GM19023 (cell line): ENCODE measurements at regions not wholly inside any gene's neighbourhood (a gene's known extent, or its start where the extent isn't known, plus 50 kb on each side); places are given as distances from the start of the nearest gene placed in this dataset.
"Not testable (repeated sequence)": the region's sequence is repeated elsewhere in the genome, so short reads cannot be mapped to it uniquely, and the experiment has no call there.

Experiments used
- ATAC-seq: cut with Tn5 transposase; IDR thresholded peaks from one replicate; pipeline ENCODE4 v1.9.1; 2021; ENCODE audit warnings: mild to moderate bottlenecking, moderate library complexity; ENCODE audit not compliant: unreplicated experiment

DNA sequence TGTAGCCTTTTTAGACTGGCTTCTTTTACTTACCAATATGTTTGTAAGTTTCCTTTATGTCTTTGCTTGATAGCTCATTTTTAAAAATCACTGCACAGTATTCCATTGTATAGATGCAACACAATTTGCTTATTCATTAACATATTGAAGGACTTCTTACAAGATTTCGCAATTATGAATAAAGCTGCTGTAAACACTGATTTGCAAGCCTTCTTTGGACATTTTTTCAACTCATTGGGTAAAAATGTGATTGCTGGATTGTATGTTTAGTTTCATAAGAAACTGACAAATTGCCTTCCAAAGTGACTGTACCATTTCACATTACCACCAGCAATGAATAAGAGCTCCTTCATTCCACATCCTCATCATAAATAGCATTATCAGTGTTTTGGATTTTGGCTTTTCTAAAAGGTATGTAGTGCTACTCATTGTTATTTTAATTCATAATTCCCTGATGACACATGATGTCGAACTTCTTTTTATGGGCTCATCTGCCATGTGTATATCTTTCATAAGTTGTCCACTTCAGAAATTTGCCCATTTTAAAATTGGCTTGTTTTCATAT lies 80.7 kb downstream of the TFAP2B start:
- ATAC-seq = no peak

DNA sequence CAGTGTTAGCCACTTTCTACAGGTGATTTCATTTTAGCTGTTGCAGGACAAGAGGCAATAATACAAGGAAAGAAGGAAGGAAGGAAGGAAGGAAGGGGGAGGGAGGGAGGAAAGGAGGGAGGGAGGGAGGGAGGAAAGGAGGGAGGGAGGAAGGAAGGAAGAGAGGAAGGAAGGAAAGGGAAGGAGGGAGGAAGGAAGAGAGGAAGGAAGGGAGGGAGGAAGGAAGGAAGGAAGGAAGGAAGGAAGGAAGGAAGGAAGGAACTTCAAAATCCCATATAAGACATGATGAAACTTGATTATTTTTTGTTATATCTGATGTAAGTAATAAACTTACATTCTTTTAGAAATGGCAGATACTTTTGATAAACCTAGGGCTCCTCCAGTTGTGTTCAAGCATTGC lies 83.6 kb downstream of the TFAP2B start:
- no peak for ATAC-seq

DNA sequence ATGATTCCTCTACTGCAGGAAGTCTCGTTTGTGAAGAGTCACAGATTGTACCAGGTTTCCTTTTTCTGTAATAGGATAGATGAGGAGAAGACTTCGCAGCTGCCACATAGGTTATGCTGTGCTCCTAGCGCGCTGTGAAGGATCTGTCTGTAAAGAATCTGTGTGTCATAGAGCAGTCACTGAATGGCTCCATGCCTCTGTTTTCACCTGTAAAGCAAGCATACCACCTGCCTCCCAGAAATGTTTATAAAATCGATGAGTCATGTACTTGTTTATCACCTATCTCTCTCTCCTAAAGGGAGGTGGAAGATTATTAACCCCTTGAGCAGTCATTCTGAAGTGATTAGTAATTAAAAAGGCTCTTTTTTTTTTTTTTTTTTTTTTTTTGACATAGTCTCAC lies 86.6 kb downstream of the TFAP2B start:
- ATAC-seq = no peak

DNA sequence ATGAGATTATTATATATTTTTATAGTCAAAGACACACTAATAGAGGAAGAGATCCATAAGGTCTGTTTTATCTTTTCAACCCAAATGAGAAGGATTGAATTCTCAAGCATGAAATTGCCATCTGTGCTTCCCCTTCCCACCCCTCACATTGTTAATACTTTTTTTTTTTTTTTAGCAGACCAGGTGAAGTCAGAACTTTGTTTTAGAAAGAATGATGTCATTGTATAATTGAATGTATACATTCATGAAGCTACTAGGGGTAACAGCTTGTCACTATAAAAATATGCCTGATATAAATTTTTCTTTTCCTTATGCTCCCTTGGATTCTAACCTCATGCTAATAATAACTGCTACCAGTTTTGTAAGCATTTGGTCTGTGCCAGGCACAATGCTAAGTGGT lies 88.9 kb downstream of the TFAP2B start:
- ATAC-seq = no peak

DNA sequence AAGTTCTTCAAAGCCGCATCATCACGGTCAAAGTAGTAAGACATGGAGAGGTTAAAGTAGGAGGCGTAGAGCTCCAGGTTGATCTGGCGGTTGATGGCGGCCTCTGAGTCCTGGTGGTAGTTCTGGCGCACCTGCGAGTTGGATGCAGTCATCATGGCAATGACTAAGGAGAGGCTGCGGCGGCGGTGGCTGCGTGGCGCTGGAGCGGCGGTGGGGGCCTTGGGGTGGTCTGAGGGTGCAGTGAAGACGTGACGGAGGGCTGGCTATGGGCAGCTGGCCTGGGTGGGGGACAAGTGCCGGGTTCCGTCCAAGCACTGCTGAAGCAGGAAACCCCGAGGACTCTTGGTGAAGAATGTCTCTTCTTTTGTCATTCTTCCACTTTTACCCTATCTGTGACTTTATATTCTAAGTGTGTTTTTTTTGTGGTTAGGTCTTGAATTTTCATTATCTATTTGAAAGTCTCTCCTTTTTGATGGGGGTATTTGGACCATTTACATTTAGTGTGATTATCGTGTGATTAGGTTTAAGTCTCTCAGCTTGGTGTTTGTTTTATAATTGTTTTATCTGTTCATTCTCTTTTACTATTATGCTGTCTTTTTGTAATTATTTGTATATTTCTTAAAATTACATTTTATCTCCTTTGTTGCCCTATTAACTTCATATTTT lies 94.6 kb downstream of the TFAP2B start:
- no peak for ATAC-seq

DNA sequence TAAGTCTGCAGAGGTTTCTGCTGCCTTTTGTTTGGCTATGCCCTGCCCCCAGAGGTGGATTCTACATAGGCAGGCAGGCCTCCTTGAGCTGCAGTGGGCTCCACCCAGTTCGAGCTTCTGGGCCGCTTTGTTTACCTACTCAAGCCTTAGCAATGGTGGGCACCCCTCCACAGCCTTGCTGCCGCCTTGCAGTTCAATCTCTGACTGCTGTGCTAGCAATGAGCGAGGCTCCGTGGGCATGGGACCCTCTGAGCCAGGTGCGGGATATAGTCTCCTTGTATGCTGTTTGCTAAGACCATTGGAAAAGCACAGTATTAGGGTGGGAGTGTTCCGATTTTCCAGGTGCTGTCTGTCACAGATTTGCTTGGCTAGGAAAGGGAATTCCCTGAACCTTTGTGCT lies 102.7 kb downstream of the TFAP2B start:
- ATAC-seq = not testable (repeated sequence)

DNA sequence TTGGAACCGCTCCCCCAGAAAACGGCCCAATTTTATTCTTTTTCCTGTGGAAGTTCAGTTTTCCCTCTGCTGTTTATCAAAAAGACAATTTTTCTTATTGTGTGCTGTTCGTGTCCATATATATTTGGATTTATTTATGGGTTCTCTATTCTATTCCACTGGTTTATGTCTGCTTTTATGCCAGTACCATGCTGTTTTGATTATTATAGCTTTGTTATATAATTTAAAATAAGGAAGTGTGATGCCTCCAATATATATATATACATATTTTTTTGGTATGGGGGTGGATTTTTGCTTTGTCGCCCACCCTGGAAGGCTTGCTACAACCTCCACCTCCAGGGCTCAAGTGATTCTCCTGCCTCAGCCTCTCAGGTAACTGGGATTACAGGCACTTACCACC lies 103.3 kb downstream of the TFAP2B start:
- ATAC-seq = no peak

DNA sequence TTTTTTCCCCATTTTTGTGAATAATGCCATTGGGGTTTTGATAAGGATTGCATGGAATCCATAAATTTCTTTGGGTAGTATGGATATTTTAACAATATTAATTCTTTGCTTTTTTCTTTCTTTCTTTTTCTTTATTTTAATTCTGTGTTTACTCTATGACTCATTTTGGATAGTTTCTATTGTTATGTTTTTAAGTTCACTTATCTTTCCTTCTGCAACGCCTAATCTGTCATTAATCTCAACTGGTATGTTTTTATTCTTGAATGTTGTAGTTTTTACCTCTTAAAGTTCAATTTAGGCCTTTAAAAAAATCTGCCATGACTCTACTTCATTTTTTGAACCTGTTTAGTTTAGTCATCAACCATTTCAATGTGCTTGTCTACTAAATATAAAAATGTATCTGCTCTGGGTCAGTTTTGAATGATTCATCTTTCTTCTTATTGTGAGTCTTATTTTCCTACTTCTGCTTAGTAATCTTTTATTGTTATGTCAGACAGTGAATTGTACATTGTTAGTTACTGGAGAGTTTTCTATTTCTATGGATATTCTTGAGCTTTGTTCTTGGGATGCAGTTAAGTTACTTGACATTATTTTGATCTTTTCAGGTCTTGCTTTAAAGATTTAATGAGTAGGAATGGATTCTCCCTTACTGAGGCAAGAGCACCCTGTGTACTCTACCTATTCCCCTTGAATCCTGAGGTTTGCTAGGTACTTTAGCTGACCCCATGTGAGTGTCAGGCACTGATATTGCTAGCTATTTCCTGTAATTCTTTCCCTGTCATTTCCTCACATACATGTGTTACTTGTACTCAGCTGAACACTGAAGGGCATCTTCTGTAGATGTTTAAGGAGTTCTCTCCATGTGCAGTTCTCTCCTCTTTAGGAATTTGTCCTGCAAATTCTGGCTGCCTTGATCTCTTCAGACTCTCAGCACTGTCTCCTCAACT lies 104.2 kb downstream of the TFAP2B start:
- no peak for ATAC-seq

DNA sequence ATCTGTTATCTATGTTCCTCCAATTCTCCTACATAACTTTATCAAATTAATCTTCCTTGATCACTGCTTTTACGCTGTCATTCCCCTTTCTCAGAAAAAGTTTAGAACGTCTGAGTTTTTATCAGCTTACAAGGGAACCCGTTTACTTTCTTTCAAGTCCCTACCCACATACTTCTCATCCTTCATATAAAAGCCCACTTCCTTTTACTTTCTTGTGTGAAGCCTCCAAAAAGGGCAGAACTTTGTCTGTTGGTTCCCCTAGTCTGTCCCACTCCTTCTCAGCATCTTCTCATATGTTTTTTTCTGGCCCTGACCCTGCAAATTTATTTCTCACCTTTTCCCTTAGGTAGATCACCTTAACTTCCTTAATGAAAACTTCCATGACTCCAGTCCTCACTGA lies 106.1 kb downstream of the TFAP2B start:
- no peak for ATAC-seq

DNA sequence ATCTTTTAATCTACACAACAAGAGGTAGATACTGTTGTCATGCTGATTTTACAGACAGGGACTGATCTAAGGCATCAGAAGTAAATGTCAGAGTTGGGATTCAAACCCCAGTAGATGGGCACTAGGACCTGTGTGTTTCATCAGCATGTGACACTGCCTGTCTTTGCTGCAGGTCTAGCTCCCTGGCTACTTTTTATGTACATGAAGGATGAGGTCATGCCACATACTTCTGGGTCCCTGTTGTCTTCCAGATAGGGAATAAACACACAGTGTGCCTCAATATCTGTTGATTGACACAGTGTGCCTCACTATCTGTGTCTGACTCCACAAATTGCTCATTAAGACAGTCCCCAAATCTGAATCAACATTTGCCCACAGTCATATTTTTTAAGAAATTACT lies 106.9 kb downstream of the TFAP2B start:
- no peak for ATAC-seq

DNA sequence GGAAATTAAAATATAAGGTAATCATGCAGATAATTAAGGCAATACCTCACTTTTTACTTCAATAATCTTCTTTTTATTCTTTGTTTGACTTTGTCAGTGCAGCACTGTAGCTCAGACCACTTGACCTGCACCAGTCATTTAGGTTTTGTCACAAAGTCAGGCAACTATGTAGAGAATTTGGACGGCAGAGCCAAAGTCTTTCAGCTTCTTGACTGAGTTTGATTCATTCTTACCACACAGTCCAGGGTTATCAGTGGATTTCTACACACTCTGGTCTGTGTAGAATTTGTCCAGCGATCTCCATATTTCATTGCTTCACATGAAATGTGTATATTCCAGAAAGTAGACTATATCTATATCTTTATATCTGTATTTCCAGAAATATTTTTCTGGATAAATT lies 107.3 kb downstream of the TFAP2B start:
- ATAC-seq = no peak

DNA sequence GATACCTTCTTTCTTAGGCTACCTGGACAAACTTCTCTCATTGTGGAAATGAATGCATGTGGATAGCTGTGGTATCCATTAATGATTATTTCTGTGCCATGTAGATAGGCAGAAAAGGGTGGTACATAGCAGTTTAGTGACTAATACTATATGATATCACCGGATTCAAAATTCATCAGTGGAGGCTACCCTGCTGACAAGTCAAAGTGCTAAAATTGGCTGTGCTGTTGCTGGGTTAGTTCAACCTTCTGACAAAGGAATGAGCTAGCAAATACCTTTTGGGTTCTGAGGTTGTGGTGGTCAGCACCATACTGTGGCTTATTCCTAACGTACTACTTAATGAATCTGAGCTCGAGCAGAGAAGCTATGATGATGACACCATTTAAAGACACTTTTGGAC lies 109.1 kb downstream of the TFAP2B start:
- ATAC-seq = no peak

DNA sequence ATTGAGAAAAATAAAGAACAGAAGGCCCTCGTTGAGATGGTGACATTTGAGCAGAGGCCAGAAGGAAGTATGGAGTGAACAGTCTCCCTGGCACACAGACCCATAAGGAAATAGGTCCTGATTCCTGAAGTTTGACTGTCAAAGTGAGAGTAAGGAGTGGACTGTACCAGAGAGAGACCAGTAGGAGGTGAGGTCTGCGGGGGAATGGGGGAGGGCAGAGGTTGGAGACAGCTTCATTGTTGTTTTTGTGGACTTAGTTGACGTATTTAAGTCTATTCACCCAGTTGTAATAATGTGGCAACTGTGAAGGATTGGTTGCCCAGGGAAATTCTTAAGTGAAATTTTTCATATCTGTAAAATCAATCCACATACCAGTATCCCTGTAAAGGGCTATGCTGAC lies 110.7 kb downstream of the TFAP2B start:
- no peak for ATAC-seq

DNA sequence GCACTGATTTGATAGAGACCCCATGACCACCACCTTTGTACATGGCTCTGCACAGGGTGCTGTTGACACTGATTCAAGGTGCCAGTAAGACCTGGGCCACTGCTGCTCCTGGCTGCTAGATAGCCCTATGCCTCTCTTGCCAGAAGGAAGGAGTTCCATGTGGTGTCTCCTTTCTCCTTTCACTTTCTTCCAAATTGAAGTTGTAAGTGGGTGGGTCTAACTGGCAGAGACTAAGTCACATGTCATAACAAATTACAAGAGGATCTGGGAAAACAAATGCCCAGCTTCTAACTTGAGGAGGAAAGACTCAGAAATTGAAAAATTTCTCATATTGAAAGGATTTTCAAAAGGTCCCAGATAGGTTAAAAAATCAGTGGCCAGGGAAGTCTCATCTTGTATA lies 116.8 kb downstream of the TFAP2B start:
- no peak for ATAC-seq

DNA sequence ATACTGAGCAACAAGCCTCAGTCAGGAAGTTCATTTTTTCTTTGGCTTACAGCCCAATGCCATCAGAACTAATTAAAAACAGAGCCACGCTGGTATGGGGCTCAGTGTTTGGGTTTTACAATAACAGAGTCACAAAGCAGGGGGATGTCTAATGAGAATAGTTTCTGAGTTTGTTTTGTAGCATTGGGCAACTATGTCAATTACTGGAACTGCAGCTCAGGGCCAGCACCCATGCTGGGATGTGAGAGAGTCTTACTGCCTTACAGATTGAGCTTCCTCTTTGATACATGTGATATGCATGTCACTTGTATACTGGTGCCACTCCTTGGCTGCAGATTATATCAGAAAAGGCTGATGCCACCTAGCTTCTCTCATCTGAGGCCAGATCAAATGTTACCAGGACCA lies 117.6 kb downstream of the TFAP2B start:
- ATAC-seq = no peak

DNA sequence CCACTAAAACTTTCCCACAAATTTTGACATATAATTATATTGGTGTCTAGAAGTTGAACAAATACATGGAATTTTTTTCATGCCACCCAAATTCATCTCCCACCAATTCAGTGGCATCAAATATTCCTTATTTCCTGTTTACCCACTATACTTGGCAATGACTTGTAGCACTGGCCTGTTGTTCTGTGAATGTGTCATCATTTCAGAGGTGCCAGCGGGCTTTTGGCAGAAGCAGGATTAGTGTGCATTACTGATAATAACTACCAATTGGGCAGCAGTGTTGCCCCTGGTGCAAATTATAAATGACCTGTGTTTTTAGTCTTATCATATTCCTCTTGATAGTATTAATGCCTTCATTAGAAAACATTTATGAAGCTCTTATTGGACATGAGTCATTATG lies 121.3 kb downstream of the TFAP2B start:
- ATAC-seq = no peak

DNA sequence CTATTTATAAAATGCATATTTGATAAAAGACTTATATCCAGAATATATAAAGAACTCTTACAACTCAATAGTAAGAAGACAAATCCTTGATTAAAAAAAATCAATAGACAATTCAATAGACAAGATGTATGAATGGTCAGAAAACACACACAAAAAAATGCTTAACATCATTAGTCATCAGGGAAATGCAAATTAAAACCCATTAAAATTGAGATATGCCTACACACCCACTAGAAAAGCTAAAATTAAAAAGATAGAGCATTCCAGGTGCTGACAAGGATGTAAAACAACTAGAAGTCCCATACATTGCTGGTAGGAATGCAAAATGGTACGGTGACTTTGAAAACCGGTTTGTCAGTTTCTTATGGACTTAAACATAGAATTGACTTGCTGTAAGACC lies 127.1 kb downstream of the TFAP2B start:
- no peak for ATAC-seq

DNA sequence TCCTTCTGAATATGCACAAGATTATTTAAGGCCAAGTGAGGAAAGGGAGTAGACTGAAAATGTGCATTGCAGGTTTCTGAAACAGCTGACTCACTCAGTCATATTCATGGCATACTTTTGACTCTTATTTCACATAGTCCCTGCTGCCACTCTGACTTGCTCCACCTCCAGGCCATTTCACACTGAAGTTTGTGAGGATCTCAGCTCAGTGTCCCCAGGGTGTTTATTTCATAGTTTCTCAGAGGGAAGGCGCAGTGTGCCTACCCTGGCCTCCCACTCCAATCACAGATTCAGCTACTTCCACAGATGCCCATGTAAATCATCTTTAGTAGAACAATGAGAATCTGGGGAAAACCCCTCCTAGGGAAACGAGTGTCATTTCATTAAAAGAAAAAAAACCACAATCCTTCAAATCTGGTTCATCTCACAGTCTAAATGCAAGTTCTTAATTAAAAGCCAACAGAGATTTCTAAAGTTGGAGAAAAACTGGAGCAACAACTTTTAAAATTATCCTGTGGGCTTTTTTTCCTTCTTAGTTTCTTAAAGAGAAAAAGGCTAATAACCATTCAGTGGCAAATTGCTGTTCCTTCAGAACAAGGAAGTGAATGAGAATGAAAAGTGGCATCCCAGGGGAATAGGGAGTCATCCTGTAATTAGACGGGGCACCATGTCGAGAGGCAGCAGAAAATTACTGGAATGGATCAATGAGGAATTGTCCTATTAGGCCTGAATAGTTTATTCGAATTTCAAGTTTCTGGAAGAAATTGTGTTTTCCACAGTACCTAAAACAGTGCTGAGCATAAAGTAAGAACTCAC lies 133.6 kb downstream of the TFAP2B start:
- no peak for ATAC-seq

DNA sequence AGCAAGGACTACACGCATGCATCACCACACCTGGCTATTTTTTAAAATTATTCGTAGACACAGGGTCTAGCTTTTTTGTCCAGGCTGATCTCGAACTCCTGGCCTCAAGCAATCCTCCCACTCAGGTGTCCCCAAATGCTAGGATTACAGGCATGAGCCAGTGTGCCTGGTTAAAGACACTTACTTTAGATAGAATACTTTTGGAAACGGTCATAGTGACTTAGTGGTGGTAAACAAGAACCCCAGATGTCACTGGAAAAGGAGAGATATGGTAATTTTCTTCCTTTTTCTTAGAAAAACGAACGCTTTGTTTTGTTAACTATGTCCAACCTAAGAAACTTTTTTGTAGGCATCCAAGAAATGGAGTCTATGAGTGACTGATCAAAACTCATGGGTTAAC lies 137.3 kb downstream of the TFAP2B start:
- no peak for ATAC-seq

DNA sequence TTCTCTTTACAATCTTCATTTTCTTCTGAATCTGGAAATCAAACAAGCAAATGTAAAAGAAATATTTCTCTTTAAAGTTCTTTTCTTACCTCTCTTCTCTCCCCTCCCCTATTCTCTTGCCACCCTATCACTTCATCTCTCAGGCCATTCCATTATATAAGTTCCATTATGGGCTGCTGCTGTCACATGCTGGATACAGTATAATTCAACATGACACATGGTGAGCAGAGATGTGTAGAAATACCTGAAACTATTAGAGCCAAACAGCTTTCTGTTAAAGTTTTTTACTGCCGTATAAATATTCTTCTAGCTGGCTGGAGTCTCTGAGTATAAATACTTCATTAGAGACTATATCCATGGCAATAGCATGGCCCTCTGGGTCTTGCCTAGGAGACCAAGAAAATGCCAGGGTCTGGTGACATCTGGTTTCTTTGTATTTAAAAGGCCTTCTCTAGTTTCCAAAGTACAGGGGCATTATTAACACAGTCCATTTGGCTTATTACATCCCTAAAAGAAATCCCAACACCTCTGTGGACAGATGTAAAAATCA lies 139.6 kb downstream of the TFAP2B start:
- ATAC-seq = no peak

DNA sequence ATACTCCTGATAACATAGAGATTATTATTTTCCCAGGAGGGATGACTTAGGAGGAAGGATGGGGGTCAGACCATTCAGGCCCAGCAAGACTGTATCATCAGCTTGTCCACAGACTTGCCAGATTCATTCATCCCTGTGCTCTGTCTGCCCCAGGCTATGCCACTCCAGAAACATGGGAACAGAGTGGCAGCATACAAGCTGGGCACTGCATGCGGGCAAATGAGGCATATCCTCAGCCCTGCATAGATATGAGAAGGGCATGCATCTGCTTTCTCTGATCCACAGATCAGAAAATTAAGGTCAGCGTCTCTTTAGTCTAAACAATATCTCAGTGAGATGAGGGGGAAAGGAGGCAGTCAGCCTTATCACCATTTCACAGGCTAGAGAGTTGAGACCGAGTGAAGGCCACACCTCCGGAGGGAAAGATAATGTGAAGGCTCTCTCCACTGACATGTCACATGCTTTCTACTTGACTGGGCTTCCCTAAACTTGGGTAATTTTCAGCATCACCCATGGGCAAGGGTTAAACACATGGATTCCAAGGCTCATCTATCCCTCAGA lies 140.5 kb downstream of the TFAP2B start:
- ATAC-seq = no peak
